Pancreas (tissue), 10 donors: ENCODE measurements at regions not wholly inside any gene's neighbourhood (a gene's known extent, or its start where the extent isn't known, plus 50 kb on each side); places are given as distances from the start of the nearest gene placed in this dataset.

ENCODE experiments used
- ATAC-seq, 4 donors: fragments of 200-7000 bp; cut with Tn5 transposase; one replicate each; pipeline versions ENCODE4 v1.8.0 to v1.9.1; 2020; ENCODE audit warnings: mild to moderate bottlenecking in 4 of 4, moderate library complexity in 4 of 4
- DNase-seq, 6 donors: peaks; one replicate each; pipeline ENCODE4 v3.0.0-alpha.2; 2020
- FAIRE-seq: peaks from 2 replicates; lab custom pipeline; 2012; peaks lifted over from hg19 to GRCh38; lab: Jason Lieb, UNC
- H3K27ac ChIP-seq, 4 donors: fragments of 200-600 bp; sonication (generic); 1 replicate in 3 of 4; 2 replicates in 1 of 4; pipeline versions ENCODE4 v1.5.0 to v1.8.0; 2020
- H3K27me3 ChIP-seq, 4 donors: fragments of 200-600 bp; one replicate each; pipeline ENCODE4 v1.8.0; 2021
- H3K36me3 ChIP-seq, 3 donors: fragments of 200-600 bp; sonication (generic) in 1 of 3; one replicate each; pipeline versions ENCODE4 v1.5.0 to v1.8.0; 2020 to 2021
- H3K4me1 ChIP-seq, 3 donors: fragments of 200-600 bp; one replicate each; pipeline ENCODE4 v1.8.0; 2021
- H3K4me3 ChIP-seq, 4 donors: fragments of 200-600 bp; sonication (generic) in 2 of 4; one replicate each; pipeline versions ENCODE4 v1.5.0 to v1.8.0; 2020 to 2021
- H3K9me3 ChIP-seq, 4 donors: fragments of 200-600 bp; one replicate each; pipeline ENCODE4 v1.8.0; 2021
- WGBS, 2 donors: extraction: QIAGEN DNeasy Blood & Tissue Kit; methylation state at CpG; one replicate each; pipeline ENCODE4 v1.1.7; 2013; 5-methylcytosine and 5-hydroxymethylcytosine counted together
- intact Hi-C, 3 donors: fragments of 100-400 bp; cut with DNase I; formaldehyde crosslinking; loops; one replicate each; pipeline versions ENCODE4 v1.11.1 to v1.14.2; 2022
- TF ChIP-seq, protein P1 (sequence below), 4 donors: fragments of 200-600 bp; sonication (generic) in 3 of 4; IDR thresholded peaks; one replicate each; pipeline versions ENCODE4 v1.5.0 to v1.8.0; 2021; ENCODE audit warnings: antibody characterized with exemption in 4 of 4
- donor health status: healthy with polysubstance abuse.
- donor health status: DM: no; HTN: no; CAD: no; lungs with moderate emphysema.
- donor health status: DM: no; HTN: no; CAD: no.
- donor health status: control.
- donor health status: control.
- donor health status: Bipolar disorder and iron deficiency.
- donor health status: DM: yes; HTN: yes; CAD: no.
- donor health status: DM: no; HTN: no; CAD: no.
- donor health status: DM: no; HTN: no; CAD: no.
- donor health status: DM: yes; HTN: yes; CAD: no.

- intact Hi-C loops: loop anchor here in 1 of 3 donors (10.0 kb wide), 1 partner anchor 527 kb away; no protein-coding TSS in a partner anchor
- Histone ChIP-seq H3K9me3 (no peaks in the 10 kb centered on the region), H3K27ac (no peak overlapping the region), H3K36me3 (no peaks in the 10 kb centered on the region), H3K4me3 (no peak overlapping the region), H3K4me1 (no peaks in the 10 kb centered on the region), H3K27me3 (no peaks in the 10 kb centered on the region)
- DNase-seq (no peak), ATAC-seq (no peak), FAIRE-seq (no peak)
- TF ChIP-seq, protein P1, sequence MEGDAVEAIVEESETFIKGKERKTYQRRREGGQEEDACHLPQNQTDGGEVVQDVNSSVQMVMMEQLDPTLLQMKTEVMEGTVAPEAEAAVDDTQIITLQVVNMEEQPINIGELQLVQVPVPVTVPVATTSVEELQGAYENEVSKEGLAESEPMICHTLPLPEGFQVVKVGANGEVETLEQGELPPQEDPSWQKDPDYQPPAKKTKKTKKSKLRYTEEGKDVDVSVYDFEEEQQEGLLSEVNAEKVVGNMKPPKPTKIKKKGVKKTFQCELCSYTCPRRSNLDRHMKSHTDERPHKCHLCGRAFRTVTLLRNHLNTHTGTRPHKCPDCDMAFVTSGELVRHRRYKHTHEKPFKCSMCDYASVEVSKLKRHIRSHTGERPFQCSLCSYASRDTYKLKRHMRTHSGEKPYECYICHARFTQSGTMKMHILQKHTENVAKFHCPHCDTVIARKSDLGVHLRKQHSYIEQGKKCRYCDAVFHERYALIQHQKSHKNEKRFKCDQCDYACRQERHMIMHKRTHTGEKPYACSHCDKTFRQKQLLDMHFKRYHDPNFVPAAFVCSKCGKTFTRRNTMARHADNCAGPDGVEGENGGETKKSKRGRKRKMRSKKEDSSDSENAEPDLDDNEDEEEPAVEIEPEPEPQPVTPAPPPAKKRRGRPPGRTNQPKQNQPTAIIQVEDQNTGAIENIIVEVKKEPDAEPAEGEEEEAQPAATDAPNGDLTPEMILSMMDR (IDR thresholded peaks at IDR 0.05): no peak
- WGBS, 2 donors: 88 to 94% methylated on average over 3 of the region's 3 CpGs
These were observed 116.6 kb upstream of the LGALSL start for GRCh38 chr2:64337314-64337713.

DNA sequence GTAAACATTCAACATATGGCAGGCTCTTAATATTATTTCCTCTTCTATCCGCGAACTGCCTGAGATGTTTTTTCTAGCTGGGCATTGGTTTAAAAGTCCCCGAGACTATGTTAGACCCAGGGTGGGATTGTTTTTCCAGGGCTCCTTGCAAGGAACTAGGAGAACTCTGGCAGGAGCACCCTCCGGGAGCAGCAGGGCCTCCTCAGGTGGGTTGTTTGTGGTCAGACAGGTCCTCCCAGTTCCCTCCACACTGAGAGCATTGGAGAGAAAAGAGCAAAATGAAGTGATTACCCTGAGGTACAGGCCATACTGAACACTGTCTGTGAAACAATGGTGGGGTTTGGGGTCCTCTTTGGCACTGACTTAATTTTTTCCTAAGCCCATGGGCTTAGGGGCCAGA is 115.9 kb upstream of the LGALSL start:
- TF ChIP-seq, protein P1 (IDR thresholded peaks at IDR 0.05): no peak
- intact Hi-C loops: loop anchor here in 1 of 3 donors (10.0 kb wide), 1 partner anchor 527 kb away; no protein-coding TSS in a partner anchor
- H3K9me3 ChIP-seq: no peaks in the 10 kb centered on the region
- H3K36me3 ChIP-seq: no peaks in the 10 kb centered on the region
- no peak for DNase-seq
- no peak for ATAC-seq
- 77 to 79% methylated on average over 4 of the region's 4 CpGs for WGBS, 2 donors
- no peaks in the 10 kb centered on the region for H3K27me3 ChIP-seq
- FAIRE-seq: no peak
- H3K4me3 ChIP-seq: no peak overlapping the region
- no peaks in the 10 kb centered on the region for H3K4me1 ChIP-seq
- no peak overlapping the region for H3K27ac ChIP-seq

GRCh38 chr2:64338910-64339500 is 115.0 kb upstream of the LGALSL start:
- Histone ChIP-seq H3K27ac (no peak overlapping the region), H3K36me3 (no peaks in the 10 kb centered on the region), H3K27me3 (no peaks in the 10 kb centered on the region), H3K9me3 (no peaks in the 10 kb centered on the region), H3K4me3 (no peak overlapping the region), H3K4me1 (no peaks in the 10 kb centered on the region)
- 77 to 90% methylated on average over 5 of the region's 5 CpGs for WGBS, 2 donors
- TF ChIP-seq, protein P1 (IDR thresholded peaks at IDR 0.05): no peak
- intact Hi-C loops: loop anchor here in 1 of 3 donors (10.0 kb wide), 1 partner anchor 526 kb away; no protein-coding TSS in a partner anchor
- DNase-seq (no peak), ATAC-seq (no peak), FAIRE-seq (no peak)

GRCh38 chr2:64341461-64341860 is 112.5 kb upstream of the LGALSL start:
- FAIRE-seq (no peak), DNase-seq (no peak), ATAC-seq (no peak)
- Histone ChIP-seq H3K4me1 (no peaks in the 10 kb centered on the region), H3K36me3 (no peaks in the 10 kb centered on the region), H3K27me3 (no peaks in the 10 kb centered on the region), H3K9me3 (no peaks in the 10 kb centered on the region), H3K27ac (no peak overlapping the region), H3K4me3 (no peak overlapping the region)
- intact Hi-C loops: no loop called here
- TF ChIP-seq, protein P1 (IDR thresholded peaks at IDR 0.05): no peak
- 89% methylated on average over 6 of the region's 6 CpGs for WGBS, 2 donors
